ENCODE measurements at regions not wholly inside any gene's neighbourhood (a gene's known extent, or its start where the extent isn't known, plus 50 kb on each side); places are given as distances from the start of the nearest gene placed in this dataset.

GRCh38 chr10:113234481-113234880, 284.4 kb downstream of the TCF7L2 start:
- H3K27me3 ChIP-seq (replicated peaks; ENCODE audit: insufficient read depth) = no peaks in the 10 kb centered on the region
- no peak for TF ChIP-seq CTCF (IDR thresholded peaks at IDR 0.05)
- no peaks in the 10 kb centered on the region for H3K4me1 ChIP-seq (ENCODE audit: control insufficient read depth in 1 of 2, low read depth in 2 of 2)
- no peaks in the 10 kb centered on the region for H3K36me3 ChIP-seq
- ATAC-seq (ENCODE audit: insufficient number of reproducible peaks, low FRiP score, low read depth) (no peak), DNase-seq (ENCODE audit: low spot score) (no peak)
- H3K27ac ChIP-seq = no peak overlapping the region
- no peaks in the 10 kb centered on the region for H3K9me3 ChIP-seq
- H3K4me3 ChIP-seq = no peak overlapping the region

- ATAC-seq (ENCODE audit: insufficient number of reproducible peaks, low FRiP score, low read depth) = no peak
- TF ChIP-seq CTCF (IDR thresholded peaks at IDR 0.05) = no peak
Measured at GRCh38 chr10:113235508-113235907, 285.5 kb downstream of the TCF7L2 start.

GRCh38 chr10:113236998-113237397, 287.0 kb downstream of the TCF7L2 start:
- ATAC-seq (ENCODE audit: insufficient number of reproducible peaks, low FRiP score, low read depth) = no peak
- no peaks in the 10 kb centered on the region for H3K9me3 ChIP-seq
- TF ChIP-seq CTCF (IDR thresholded peaks at IDR 0.05) = no peak

More at GRCh38 chr10:113235508-113235907, 285.5 kb downstream of the TCF7L2 start:
- no peak for DNase-seq (ENCODE audit: low spot score)
- Histone ChIP-seq H3K27ac (no peak overlapping the region), H3K4me3 (no peak overlapping the region), H3K36me3 (no peaks in the 10 kb centered on the region), H3K4me1 (ENCODE audit: control insufficient read depth in 1 of 2, low read depth in 2 of 2) (no peaks in the 10 kb centered on the region), H3K27me3 (replicated peaks; ENCODE audit: insufficient read depth) (no peaks in the 10 kb centered on the region), H3K9me3 (no peaks in the 10 kb centered on the region)

GRCh38 chr10:113239566-113240350, 289.7 kb downstream of the TCF7L2 start:
- Histone ChIP-seq H3K36me3 (no peaks in the 10 kb centered on the region), H3K4me1 (ENCODE audit: control insufficient read depth in 1 of 2, low read depth in 2 of 2) (no peaks in the 10 kb centered on the region), H3K27ac (no peak overlapping the region), H3K4me3 (no peak overlapping the region), H3K27me3 (replicated peaks; ENCODE audit: insufficient read depth) (no peaks in the 10 kb centered on the region), H3K9me3 (no peaks in the 10 kb centered on the region)
- ATAC-seq (ENCODE audit: insufficient number of reproducible peaks, low FRiP score, low read depth) = no peak
- no peak for DNase-seq (ENCODE audit: low spot score)
- TF ChIP-seq CTCF (IDR thresholded peaks at IDR 0.05) = no peak

More at GRCh38 chr10:113236998-113237397, 287.0 kb downstream of the TCF7L2 start:
- Histone ChIP-seq H3K27me3 (replicated peaks; ENCODE audit: insufficient read depth) (no peaks in the 10 kb centered on the region), H3K4me1 (ENCODE audit: control insufficient read depth in 1 of 2, low read depth in 2 of 2) (no peaks in the 10 kb centered on the region), H3K4me3 (no peak overlapping the region), H3K36me3 (no peaks in the 10 kb centered on the region), H3K27ac (no peak overlapping the region)
- DNase-seq (ENCODE audit: low spot score) = no peak

- H3K9me3 ChIP-seq = no peaks in the 10 kb centered on the region
- H3K36me3 ChIP-seq = no peaks in the 10 kb centered on the region
- H3K27ac ChIP-seq = no peak overlapping the region
- H3K4me1 ChIP-seq (ENCODE audit: control insufficient read depth in 1 of 2, low read depth in 2 of 2) = no peaks in the 10 kb centered on the region
- H3K27me3 ChIP-seq (replicated peaks; ENCODE audit: insufficient read depth) = no peaks in the 10 kb centered on the region
- no peak for TF ChIP-seq CTCF (IDR thresholded peaks at IDR 0.05)
- H3K4me3 ChIP-seq = no peak overlapping the region
- DNase-seq (ENCODE audit: low spot score) (no peak), ATAC-seq (ENCODE audit: insufficient number of reproducible peaks, low FRiP score, low read depth) (no peak)
Measured at GRCh38 chr10:113240736-113241135, 290.7 kb downstream of the TCF7L2 start.
